Trophoblast cell (in vitro differentiated cells and primary cell): ENCODE measurements at regions not wholly inside any gene's neighbourhood (a gene's known extent, or its start where the extent isn't known, plus 50 kb on each side); places are given as distances from the start of the nearest gene placed in this dataset.

Experiments used
- DNase-seq, 2 donors: peaks; one replicate each; pipeline ENCODE4 v3.0.0-alpha.2; 2016
- H2AFZ ChIP-seq: 2 replicates; pipeline ENCODE4 v1.6.1; 2013; ENCODE audit warnings: low read length, moderate library complexity, mild to moderate bottlenecking; ENCODE audit not compliant: insufficient read depth, poor library complexity
- H2AK5ac ChIP-seq: 2 replicates; pipeline ENCODE4 v1.6.1; 2013; ENCODE audit warnings: mild to moderate bottlenecking, low read length
- H2BK120ac ChIP-seq: 2 replicates; pipeline ENCODE4 v1.6.1; 2013; ENCODE audit warnings: low read length, mild to moderate bottlenecking, moderate library complexity; ENCODE audit not compliant: insufficient read depth, poor library complexity
- H2BK12ac ChIP-seq: 2 replicates; pipeline ENCODE4 v1.6.1; 2013; ENCODE audit warnings: mild to moderate bottlenecking, low read length, moderate library complexity
- H2BK5ac ChIP-seq: 2 replicates; pipeline ENCODE4 v1.6.1; 2013; ENCODE audit warnings: low read length, low read depth, moderate library complexity, mild to moderate bottlenecking; ENCODE audit not compliant: poor library complexity
- H3K14ac ChIP-seq: 2 replicates; pipeline ENCODE4 v1.6.1; 2013; ENCODE audit warnings: mild to moderate bottlenecking, low read length
- H3K18ac ChIP-seq: 2 replicates; pipeline ENCODE4 v1.6.1; 2013; ENCODE audit warnings: mild to moderate bottlenecking, low read length
- H3K23ac ChIP-seq: 2 replicates; pipeline ENCODE4 v1.6.1; 2013; ENCODE audit warnings: low read length
- H3K27ac ChIP-seq: 2 replicates; pipeline ENCODE4 v1.5.1; 2013; ENCODE audit warnings: low read depth, mild to moderate bottlenecking, inconsistent platforms, low read length, moderate library complexity
- H3K27me3 ChIP-seq: 2 replicates; pipeline ENCODE4 v1.6.1; 2013; ENCODE audit warnings: inconsistent platforms, mild to moderate bottlenecking, low read length, moderate library complexity; ENCODE audit not compliant: insufficient read depth
- H3K36me3 ChIP-seq, 2 experiments: 1 replicate in 1 of 2; 2 replicates in 1 of 2; pipeline ENCODE4 v1.6.1; 2013; ENCODE audit warnings: low read length in 2 of 2, mild to moderate bottlenecking in 2 of 2, moderate library complexity in 1 of 2; ENCODE audit not compliant: insufficient read depth in 2 of 2, control insufficient read depth in 1 of 2
- H3K4ac ChIP-seq: 2 replicates; pipeline ENCODE4 v1.6.1; 2013; ENCODE audit warnings: low read depth, mild to moderate bottlenecking, low read length, moderate library complexity
- H3K4me1 ChIP-seq, 2 experiments: 1 replicate in 1 of 2; 2 replicates in 1 of 2; pipeline ENCODE4 v1.6.1; 2013; ENCODE audit warnings: low read length in 2 of 2, mild to moderate bottlenecking in 2 of 2, moderate library complexity in 1 of 2; ENCODE audit not compliant: insufficient read depth in 2 of 2, control insufficient read depth in 1 of 2
- H3K4me2 ChIP-seq: 2 replicates; pipeline ENCODE4 v1.6.1; 2013; ENCODE audit warnings: inconsistent platforms, mild to moderate bottlenecking, low read length, moderate library complexity
- H3K4me3 ChIP-seq: 2 replicates; pipeline ENCODE4 v1.5.1; 2013; ENCODE audit warnings: mild to moderate bottlenecking, low read depth, low read length, inconsistent platforms
- H3K79me1 ChIP-seq: one replicate; pipeline ENCODE4 v1.6.1; 2013; ENCODE audit warnings: low read length
- H3K79me2 ChIP-seq: 2 replicates; pipeline ENCODE4 v1.6.1; 2013; ENCODE audit warnings: low read length, mild to moderate bottlenecking; ENCODE audit not compliant: control insufficient read depth, insufficient read depth, poor library complexity
- H3K9ac ChIP-seq: 2 replicates; pipeline ENCODE4 v1.6.1; 2013; ENCODE audit warnings: mild to moderate bottlenecking, low read length
- H3K9me3 ChIP-seq: 2 replicates; pipeline ENCODE4 v1.6.1; 2013; ENCODE audit warnings: low read depth, mild to moderate bottlenecking, control low read depth, inconsistent platforms, low read length; ENCODE audit not compliant: insufficient read depth
- H4K12ac ChIP-seq: 2 replicates; pipeline ENCODE4 v1.6.1; 2013; ENCODE audit warnings: low read depth, mild to moderate bottlenecking, low read length, moderate library complexity
- H4K8ac ChIP-seq: 2 replicates; pipeline ENCODE4 v1.6.1; 2013; ENCODE audit warnings: low read depth, mild to moderate bottlenecking, low read length, moderate library complexity
- H4K91ac ChIP-seq: one replicate; pipeline ENCODE4 v1.6.1; 2013; ENCODE audit warnings: low read depth, mild to moderate bottlenecking, low read length, moderate library complexity
- WGBS: extraction: QIAGEN DNeasy Blood & Tissue Kit; methylation state at CpG from one replicate; pipeline ENCODE4 v1.1.7; 2013; ENCODE audit warnings: missing lambda C conversion rate; ENCODE audit not compliant: insufficient read length, insufficient coverage; ENCODE audit errors: extremely low coverage; 5-methylcytosine and 5-hydroxymethylcytosine counted together

GRCh38 chr13:104949840-104950740 lies 1585.4 kb downstream of the EFNB2 start:
- Histone ChIP-seq H3K36me3 (no peaks in the 10 kb centered on the region), H3K4me1 (no peaks in the 10 kb centered on the region), H3K4ac (no peak overlapping the region), H3K79me1 (no peaks in the 10 kb centered on the region), H3K27ac (no peak overlapping the region), H3K4me2 (no peak overlapping the region), H3K14ac (no peak overlapping the region), H4K91ac (no peak overlapping the region), H3K9ac (no peak overlapping the region), H2AK5ac (no peak overlapping the region), H4K12ac (no peak overlapping the region), H3K9me3 (no peaks in the 10 kb centered on the region), H4K8ac (no peak overlapping the region), H2AFZ (no peak overlapping the region), H2BK12ac (no peak overlapping the region), H2BK5ac (no peak overlapping the region), H3K23ac (no peak overlapping the region), H3K4me3 (no peak overlapping the region), H3K79me2 (no peaks in the 10 kb centered on the region), H3K27me3 (no peaks in the 10 kb centered on the region), H2BK120ac (no peak overlapping the region), H3K18ac (no peak overlapping the region)
- no CpG with 5 or more reads among the region's 9 CpGs for WGBS
- DNase-seq = no peak

- H4K91ac ChIP-seq = no peak overlapping the region
- H3K14ac ChIP-seq = no peak overlapping the region
- no peak overlapping the region for H4K12ac ChIP-seq
- no peak overlapping the region for H3K4me3 ChIP-seq
- no peak for DNase-seq
- H3K79me1 ChIP-seq = no peaks in the 10 kb centered on the region
- no peaks in the 10 kb centered on the region for H3K27me3 ChIP-seq
- H2AK5ac ChIP-seq = no peak overlapping the region
- no peak overlapping the region for H2BK5ac ChIP-seq
- no peak overlapping the region for H2AFZ ChIP-seq
- WGBS = no CpG with 5 or more reads among the region's 2 CpGs
- no peak overlapping the region for H3K4ac ChIP-seq
- H3K4me2 ChIP-seq = no peak overlapping the region
- H3K79me2 ChIP-seq = no peaks in the 10 kb centered on the region
- no peaks in the 10 kb centered on the region for H3K36me3 ChIP-seq
- H2BK120ac ChIP-seq = no peak overlapping the region
- H3K9ac ChIP-seq = no peak overlapping the region
- no peak overlapping the region for H3K27ac ChIP-seq
- H2BK12ac ChIP-seq = no peak overlapping the region
- H3K9me3 ChIP-seq = no peaks in the 10 kb centered on the region
- H3K23ac ChIP-seq = no peak overlapping the region
- no peak overlapping the region for H4K8ac ChIP-seq
- no peaks in the 10 kb centered on the region for H3K4me1 ChIP-seq
- no peak overlapping the region for H3K18ac ChIP-seq
Measured at GRCh38 chr13:104944176-104944575, 1591.3 kb downstream of the EFNB2 start.

GRCh38 chr13:104943331-104943730 lies 1592.1 kb downstream of the EFNB2 start:
- H2AK5ac ChIP-seq = no peak overlapping the region

GRCh38 chr13:104937881-104938280 lies 1597.6 kb downstream of the EFNB2 start:
- H4K8ac ChIP-seq = no peak overlapping the region
- no peaks in the 10 kb centered on the region for H3K79me1 ChIP-seq
- no peak overlapping the region for H3K23ac ChIP-seq
- H3K14ac ChIP-seq = no peak overlapping the region
- no peak overlapping the region for H2BK120ac ChIP-seq
- no peaks in the 10 kb centered on the region for H3K79me2 ChIP-seq
- H2AFZ ChIP-seq = no peak overlapping the region
- no peak overlapping the region for H2BK12ac ChIP-seq
- no peaks in the 10 kb centered on the region for H3K4me1 ChIP-seq
- H3K36me3 ChIP-seq = no peaks in the 10 kb centered on the region
- H3K4me2 ChIP-seq = no peak overlapping the region
- no peak overlapping the region for H3K27ac ChIP-seq
- H3K18ac ChIP-seq = no peak overlapping the region
- DNase-seq = no peak
- no peak overlapping the region for H4K91ac ChIP-seq
- no peak overlapping the region for H2BK5ac ChIP-seq
- no peak overlapping the region for H3K4ac ChIP-seq
- no peak overlapping the region for H2AK5ac ChIP-seq
- no CpG with 5 or more reads among the region's 7 CpGs for WGBS
- no peaks in the 10 kb centered on the region for H3K9me3 ChIP-seq
- H3K9ac ChIP-seq = no peak overlapping the region
- H3K27me3 ChIP-seq = no peaks in the 10 kb centered on the region
- no peak overlapping the region for H4K12ac ChIP-seq
- H3K4me3 ChIP-seq = no peak overlapping the region

More at GRCh38 chr13:104943331-104943730, 1592.1 kb downstream of the EFNB2 start:
- DNase-seq = no peak
- no peaks in the 10 kb centered on the region for H3K4me1 ChIP-seq
- H3K23ac ChIP-seq = no peak overlapping the region
- no peak overlapping the region for H3K4me3 ChIP-seq
- no peaks in the 10 kb centered on the region for H3K79me2 ChIP-seq
- no peak overlapping the region for H4K12ac ChIP-seq
- no peak overlapping the region for H3K4me2 ChIP-seq
- H3K27ac ChIP-seq = no peak overlapping the region
- no peak overlapping the region for H2BK5ac ChIP-seq
- no peak overlapping the region for H3K14ac ChIP-seq
- H2AFZ ChIP-seq = no peak overlapping the region
- H2BK120ac ChIP-seq = no peak overlapping the region
- H4K91ac ChIP-seq = no peak overlapping the region
- H3K9me3 ChIP-seq = no peaks in the 10 kb centered on the region
- H3K79me1 ChIP-seq = no peaks in the 10 kb centered on the region
- no peaks in the 10 kb centered on the region for H3K27me3 ChIP-seq
- H3K4ac ChIP-seq = no peak overlapping the region
- H4K8ac ChIP-seq = no peak overlapping the region
- no peak overlapping the region for H3K9ac ChIP-seq
- no CpG with 5 or more reads among the region's 3 CpGs for WGBS
- H3K36me3 ChIP-seq = no peaks in the 10 kb centered on the region
- no peak overlapping the region for H2BK12ac ChIP-seq
- no peak overlapping the region for H3K18ac ChIP-seq
